K562 (cell line): ENCODE measurements at regions not wholly inside any gene's neighbourhood (a gene's known extent, or its start where the extent isn't known, plus 50 kb on each side); places are given as distances from the start of the nearest gene placed in this dataset.

Source experiments
- ATAC-seq: fragments of 200-7000 bp; cut with Tn5 transposase; 3 replicates; pipeline ENCODE4 v1.9.1; 2020; ENCODE audit warnings: moderate library complexity
- BruUV-seq: library from RNA; stranded (reverse); fragments of 400-500 nt; replicated peaks from 2 replicates; lab custom pipeline; 2021; lab: Mats Ljungman, UMichigan
- CTCF ChIA-PET: fragments of 300-600 bp; formaldehyde crosslinking; extraction: SDS; loops from one replicate; lab custom pipeline; 2021; ENCODE audit warnings: low intra/inter-chr PET ratio; lab: Yijun Ruan, JAX
- POLR2A ChIA-PET: fragments of 300-600, 350-650 bp; sonication (Branson Sonifier 250); formaldehyde crosslinking; extraction: SDS; loops from one replicate; lab custom pipeline; 2021; ENCODE audit warnings: antibody characterized with exemption, inconsistent platforms; lab: Yijun Ruan, JAX
- DNase-seq, 4 experiments: peaks; one replicate each; pipeline versions ENCODE4 v3.0.0 to v3.0.0-alpha.2; 2011 to 2018; ENCODE audit warnings: low spot score in 3 of 4, mixed read lengths in 3 of 4; ENCODE audit errors: extremely low read depth in 1 of 4
- FAIRE-seq: peaks from 2 replicates; lab custom pipeline; 2011; peaks lifted over from hg19 to GRCh38; lab: Jason Lieb, UNC
- H2AFZ ChIP-seq: 2 replicates; pipeline ENCODE4 v1.6.0; 2011; ENCODE audit warnings: low read depth, low read length, control low read depth, inconsistent platforms
- H3K27ac ChIP-seq: fragments of 200-600 bp; 3 replicates; pipeline ENCODE4 v1.8.0; 2011; ENCODE audit warnings: low read depth, mild to moderate bottlenecking, control low read depth, inconsistent platforms, low read length, moderate library complexity, mixed read lengths; ENCODE audit errors: extremely low read depth
- H3K27me3 ChIP-seq, 2 experiments: fragments of 300-600 bp in 1 of 2; 2 replicates in 1 of 2; 3 replicates in 1 of 2; pipeline versions ENCODE4 v1.6.0 to v1.8.0; 2011; ENCODE audit warnings: inconsistent platforms in 2 of 2, low read length in 2 of 2, mild to moderate bottlenecking in 1 of 2, mixed read lengths in 1 of 2, moderate library complexity in 1 of 2; ENCODE audit not compliant: control insufficient read depth in 2 of 2, insufficient read depth in 2 of 2
- H3K36me3 ChIP-seq: fragments of 300-600 bp; 3 replicates; pipeline ENCODE4 v1.8.0; 2011; ENCODE audit warnings: mild to moderate bottlenecking, low read length, inconsistent platforms; ENCODE audit not compliant: control insufficient read depth, insufficient read depth
- H3K4me1 ChIP-seq, 2 experiments: fragments of 200-600 bp in 1 of 2; replicated peaks in 1 of 2; 2 replicates in 1 of 2; 3 replicates in 1 of 2; pipeline versions ENCODE4 v1.5.1 to v1.8.0; 2011; ENCODE audit warnings: inconsistent platforms in 2 of 2, low read length in 2 of 2, mild to moderate bottlenecking in 1 of 2, mixed read lengths in 1 of 2, moderate library complexity in 1 of 2; ENCODE audit not compliant: control insufficient read depth in 2 of 2, insufficient read depth in 2 of 2
- H3K4me2 ChIP-seq: 2 replicates; pipeline ENCODE4 v1.6.1; 2011; ENCODE audit warnings: low read length, control low read depth, inconsistent platforms, mixed read lengths; ENCODE audit not compliant: insufficient read depth
- H3K4me3 ChIP-seq: fragments of 200-600 bp; sonication (generic), shearing (Covaris generic); 2 replicates; pipeline ENCODE4 v1.5.1; 2016; ENCODE audit warnings: control low read depth, inconsistent platforms
- H3K79me2 ChIP-seq: fragments of 200-600 bp; 3 replicates; pipeline ENCODE4 v1.8.0; 2011; ENCODE audit warnings: low read length, inconsistent platforms; ENCODE audit not compliant: control insufficient read depth, insufficient read depth
- H3K9ac ChIP-seq, 2 experiments: 2 replicates each; pipeline versions ENCODE4 v1.6.0 to v1.6.1; 2011; ENCODE audit warnings: low read depth in 2 of 2, low read length in 2 of 2, control low read depth in 1 of 2, inconsistent platforms in 1 of 2, mild to moderate bottlenecking in 1 of 2, mixed read lengths in 1 of 2; ENCODE audit not compliant: insufficient read depth in 1 of 2
- H3K9me1 ChIP-seq: one replicate; pipeline ENCODE4 v1.6.0; 2011; ENCODE audit warnings: inconsistent platforms, mild to moderate bottlenecking, low read length, moderate library complexity; ENCODE audit not compliant: control insufficient read depth, insufficient read depth
- H3K9me3 ChIP-seq: replicated peaks from 2 replicates; pipeline ENCODE4 v1.5.1; 2011; ENCODE audit warnings: low read depth, low read length, inconsistent platforms; ENCODE audit not compliant: control insufficient read depth, insufficient read depth
- H4K20me1 ChIP-seq: replicated peaks from 2 replicates; pipeline ENCODE4 v1.6.1; 2011; ENCODE audit warnings: low read length, inconsistent platforms, mixed read lengths; ENCODE audit not compliant: control insufficient read depth, insufficient read depth
- CBFA2T3 ChIP-seq: fragments of 450-650 bp; IDR thresholded peaks from 2 replicates; pipeline ENCODE4 v1.6.1; 2017
- CREBBP ChIP-seq: IDR thresholded peaks from one replicate; pipeline ENCODE4 v1.6.1; 2012; ENCODE audit warnings: low read depth, mild to moderate bottlenecking, control low read depth, inconsistent platforms, low read length
- FOXA3 ChIP-seq, 2 experiments: fragments of 450-650 bp in 1 of 2; sonication (generic) in 1 of 2; formaldehyde crosslinking; IDR thresholded peaks in 1 of 2; conservative IDR thresholded peaks in 1 of 2; 2 replicates each; pipeline versions ENCODE4 v1.4.0 to v1.8.0; 2020 to 2022; ENCODE audit warnings: mild to moderate bottlenecking in 2 of 2, missing genetic modification reagents in 1 of 2
- HNRNPH1 ChIP-seq: fragments of 200-400 bp; formaldehyde crosslinking; optimal IDR thresholded peaks from 2 replicates; pipeline ENCODE3; 2017; ENCODE audit warnings: low read depth, mild to moderate bottlenecking, low read length, moderate library complexity
- NCOA2 ChIP-seq, 2 experiments: fragments of 450-650 bp; IDR thresholded peaks; 2 replicates each; pipeline ENCODE4 v1.6.1; 2018; ENCODE audit warnings: mild to moderate bottlenecking in 2 of 2, moderate library complexity in 1 of 2; ENCODE audit not compliant: partially characterized antibody in 2 of 2
- NCOA6 ChIP-seq: fragments of 450-650 bp; IDR thresholded peaks from 2 replicates; pipeline ENCODE4 v1.6.1; 2017; ENCODE audit warnings: mild to moderate bottlenecking
- NR3C1 ChIP-seq: sonication (generic); formaldehyde crosslinking; IDR thresholded peaks from 2 replicates; pipeline ENCODE4 v1.8.1; 2022; ENCODE audit warnings: missing genetic modification reagents
- PCBP1 ChIP-seq: fragments of 200-400 bp; formaldehyde crosslinking; IDR thresholded peaks from 2 replicates; pipeline ENCODE4 v1.6.1; 2018; ENCODE audit warnings: mild to moderate bottlenecking, low read depth, low read length; ENCODE audit not compliant: poor library complexity, severe bottlenecking
- POLR2H ChIP-seq: IDR thresholded peaks from 2 replicates; pipeline ENCODE4 v1.6.1; 2016; ENCODE audit warnings: missing genetic modification characterization, low read depth, mild to moderate bottlenecking, control low read depth, missing compliant biosample characterization, moderate library complexity
- RBM15 ChIP-seq: fragments of 200-400 bp; formaldehyde crosslinking; IDR thresholded peaks from 2 replicates; pipeline ENCODE4 v1.6.1; 2018; ENCODE audit warnings: mild to moderate bottlenecking, low read length, moderate library complexity; ENCODE audit not compliant: insufficient read depth
- SMARCA4 ChIP-seq: fragments of 450-650 bp; IDR thresholded peaks from 2 replicates; pipeline ENCODE4 v1.6.1; 2016
- ZNF384 ChIP-seq: IDR thresholded peaks from 2 replicates; pipeline ENCODE4 v1.6.1; 2012; ENCODE audit warnings: low read depth, low read length, improper control_type of control experiment
- ZNF780A ChIP-seq: fragments of 250-450 bp; sonication (Bioruptor Pico); IDR thresholded peaks from 2 replicates; pipeline ENCODE4 v1.5.0; 2021; ENCODE audit warnings: mild to moderate bottlenecking
- ZSCAN32 ChIP-seq: fragments of 450-650 bp; formaldehyde crosslinking; IDR thresholded peaks from 2 replicates; pipeline ENCODE4 v1.4.0; 2020; ENCODE audit warnings: mild to moderate bottlenecking, moderate library complexity
- WGBS: fragments of 100-300 bp; shearing (Covaris generic); methylation state at CpG from one replicate; pipeline ENCODE4 v1.1.6; 2016; ENCODE audit warnings: low coverage, mixed read lengths; ENCODE audit not compliant: insufficient coverage; ENCODE audit errors: missing lambda C conversion rate; 5-methylcytosine and 5-hydroxymethylcytosine counted together
- in situ Hi-C: fragments of 300-500 bp; cut with MboI; formaldehyde crosslinking; loops from 4 replicates; pipeline ENCODE4 v1.15.0; 2018; ENCODE audit warnings: inconsistent platforms, mixed read lengths
- intact Hi-C: fragments of 100-400 bp; cut with micrococcal nuclease; formaldehyde crosslinking; loops from 2 replicates; pipeline ENCODE4 v1.14.2; 2022
- TF ChIP-seq, protein P1 (sequence below): fragments of 250-450 bp; sonication (Bioruptor Pico); IDR thresholded peaks from 2 replicates; pipeline ENCODE4 v1.5.0; 2021; ENCODE audit warnings: mild to moderate bottlenecking, borderline replicate concordance

GRCh38 chr10:107873007-107873406, 708.5 kb upstream of the SORCS1 start:
- BruUV-seq = no TSS peak
- H3K9ac ChIP-seq = no peak overlapping the region
- no peaks in the 10 kb centered on the region for H3K36me3 ChIP-seq
- H2AFZ ChIP-seq = no peak overlapping the region
- H3K4me1 ChIP-seq = no peaks in the 10 kb centered on the region
- ChIA-PET POLR2A (no interaction called here), CTCF (no interaction called here)
- H3K27ac ChIP-seq = no peak overlapping the region
- no peaks in the 10 kb centered on the region for H3K9me3 ChIP-seq
- no peak for TF ChIP-seq NR3C1 (CRISPR knock-in tag)
- no peak for TF ChIP-seq CREBBP
- TF ChIP-seq ZNF780A = no peak
- no peak for TF ChIP-seq PCBP1
- no peak for TF ChIP-seq FOXA3 (CRISPR knock-in tag; conservative IDR thresholded peaks at IDR 0.05 in 1 of 2, IDR thresholded peaks at IDR 0.05 in 1 of 2)
- TF ChIP-seq CBFA2T3 = no peak
- TF ChIP-seq SMARCA4 = no peak
- no peak for TF ChIP-seq ZNF384
- TF ChIP-seq NCOA6 = no peak
- no peak for TF ChIP-seq ZSCAN32 (CRISPR knock-in tag)
- TF ChIP-seq RBM15 = no peak
- TF ChIP-seq POLR2H (tag) = no peak
- no peak for TF ChIP-seq HNRNPH1
- TF ChIP-seq, protein P1, sequence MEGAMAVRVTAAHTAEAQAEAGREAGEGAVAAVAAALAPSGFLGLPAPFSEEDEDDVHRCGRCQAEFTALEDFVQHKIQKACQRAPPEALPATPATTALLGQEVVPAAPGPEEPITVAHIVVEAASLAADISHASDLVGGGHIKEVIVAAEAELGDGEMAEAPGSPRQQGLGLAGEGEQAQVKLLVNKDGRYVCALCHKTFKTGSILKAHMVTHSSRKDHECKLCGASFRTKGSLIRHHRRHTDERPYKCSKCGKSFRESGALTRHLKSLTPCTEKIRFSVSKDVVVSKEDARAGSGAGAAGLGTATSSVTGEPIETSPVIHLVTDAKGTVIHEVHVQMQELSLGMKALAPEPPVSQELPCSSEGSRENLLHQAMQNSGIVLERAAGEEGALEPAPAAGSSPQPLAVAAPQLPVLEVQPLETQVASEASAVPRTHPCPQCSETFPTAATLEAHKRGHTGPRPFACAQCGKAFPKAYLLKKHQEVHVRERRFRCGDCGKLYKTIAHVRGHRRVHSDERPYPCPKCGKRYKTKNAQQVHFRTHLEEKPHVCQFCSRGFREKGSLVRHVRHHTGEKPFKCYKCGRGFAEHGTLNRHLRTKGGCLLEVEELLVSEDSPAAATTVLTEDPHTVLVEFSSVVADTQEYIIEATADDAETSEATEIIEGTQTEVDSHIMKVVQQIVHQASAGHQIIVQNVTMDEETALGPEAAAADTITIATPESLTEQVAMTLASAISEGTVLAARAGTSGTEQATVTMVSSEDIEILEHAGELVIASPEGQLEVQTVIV (CRISPR knock-in tag) = no peak
- no peak for TF ChIP-seq NCOA2 (IDR thresholded peaks at IDR 0.05; ENCODE audit: partially characterized antibody in 2 of 2)
- intact Hi-C loops (no loop called here), in situ Hi-C loops (no loop called here)
- H3K4me2 ChIP-seq = no peak overlapping the region
- no peaks in the 10 kb centered on the region for H4K20me1 ChIP-seq
- no peak for FAIRE-seq
- no peaks in the 10 kb centered on the region for H3K27me3 ChIP-seq
- DNase-seq = no peak
- no peak for ATAC-seq
- WGBS = 0% methylated on average over 3 of the region's 3 CpGs
- H3K79me2 ChIP-seq = no peaks in the 10 kb centered on the region
- H3K9me1 ChIP-seq = no peaks in the 10 kb centered on the region
- H3K4me3 ChIP-seq = no peak overlapping the region
